LoVo (cell line): ENCODE measurements at regions not wholly inside any gene's neighbourhood (a gene's known extent, or its start where the extent isn't known, plus 50 kb on each side); places are given as distances from the start of the nearest gene placed in this dataset.

Experiments used
- DNase-seq: peaks from one replicate; pipeline ENCODE4 v3.0.0-alpha.2; 2016; ENCODE audit warnings: low spot score

GRCh38 chr12:126512916-126513913 is 1448.0 kb downstream of the AACS start:
- DNase-seq = no peak

GRCh38 chr12:126518596-126519200 is 1453.5 kb downstream of the AACS start:
- DNase-seq = no peak

- DNase-seq = no peak
Observed at GRCh38 chr12:126519833-126520232, 1454.6 kb downstream of the AACS start.

GRCh38 chr12:126523891-126524290 is 1458.7 kb downstream of the AACS start:
- no peak for DNase-seq

GRCh38 chr12:126534495-126534894 is 1469.3 kb downstream of the AACS start:
- DNase-seq = no peak

GRCh38 chr12:126534942-126535341 is 1469.7 kb downstream of the AACS start:
- no peak for DNase-seq

GRCh38 chr12:126535971-126536370 is 1470.7 kb downstream of the AACS start:
- no peak for DNase-seq

- DNase-seq = no peak
Observed at GRCh38 chr12:126537961-126538530, 1472.8 kb downstream of the AACS start.

- no peak for DNase-seq
Observed at GRCh38 chr12:126538888-126539287, 1473.7 kb downstream of the AACS start.

GRCh38 chr12:126545411-126545810 is 1480.2 kb downstream of the AACS start:
- DNase-seq = no peak

- DNase-seq = no peak
Observed at GRCh38 chr12:126547905-126548304, 1482.7 kb downstream of the AACS start.

- DNase-seq = no peak
Observed at GRCh38 chr12:126551869-126552268, 1486.6 kb downstream of the AACS start.

- no peak for DNase-seq
Observed at GRCh38 chr12:126554625-126555024, 1489.4 kb downstream of the AACS start.

- no peak for DNase-seq
Observed at GRCh38 chr12:126557659-126558058, 1492.4 kb downstream of the AACS start.

- no peak for DNase-seq
Observed at GRCh38 chr12:126558219-126558618, 1493.0 kb downstream of the AACS start.

- no peak for DNase-seq
Observed at GRCh38 chr12:126558810-126559209, 1493.6 kb downstream of the AACS start.

GRCh38 chr12:126567016-126567415 is 1501.8 kb downstream of the AACS start:
- no peak for DNase-seq

- DNase-seq = no peak
Observed at GRCh38 chr12:126569706-126570105, 1504.5 kb downstream of the AACS start.

GRCh38 chr12:126570566-126570965 is 1505.3 kb downstream of the AACS start:
- DNase-seq = no peak

GRCh38 chr12:126572170-126572569 is 1506.9 kb downstream of the AACS start:
- DNase-seq = no peak

- no peak for DNase-seq
Observed at GRCh38 chr12:126581655-126582054, 1516.4 kb downstream of the AACS start.

GRCh38 chr12:126582231-126582630 is 1517.0 kb downstream of the AACS start:
- DNase-seq = peak; percentile 7
